ENCODE measurements at regions not wholly inside any gene's neighbourhood (a gene's known extent, or its start where the extent isn't known, plus 50 kb on each side); places are given as distances from the start of the nearest gene placed in this dataset.

DNA sequence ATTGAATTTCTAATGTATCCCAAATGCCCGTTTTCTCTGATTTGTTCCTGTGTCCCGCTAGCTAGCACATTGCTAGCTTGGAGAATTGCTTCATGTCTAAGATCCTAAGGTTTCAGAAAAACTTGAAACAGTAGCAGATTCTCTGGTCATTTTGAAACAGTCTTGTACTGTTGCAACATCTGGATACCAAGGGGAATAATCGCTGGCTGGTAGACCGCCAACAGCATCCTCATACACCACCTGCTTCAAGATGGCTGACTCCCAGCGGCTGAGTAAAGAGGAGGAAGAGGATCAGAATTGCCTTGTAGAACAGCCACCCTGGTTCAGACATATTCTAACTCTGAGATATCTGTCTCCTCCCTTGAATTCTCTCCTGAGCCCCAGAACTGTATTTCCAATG lies 226.7 kb upstream of the ELAC2 start:
- no peak for TF ChIP-seq CTCF (conservative IDR thresholded peaks at IDR 0.05; ENCODE audit: low read length)
- no peak for TF ChIP-seq EZH2phosphoT487 (IDR thresholded peaks at IDR 0.05; ENCODE audit: borderline replicate concordance)
